ENCODE measurements at regions not wholly inside any gene's neighbourhood (a gene's known extent, or its start where the extent isn't known, plus 50 kb on each side); places are given as distances from the start of the nearest gene placed in this dataset.

DNA sequence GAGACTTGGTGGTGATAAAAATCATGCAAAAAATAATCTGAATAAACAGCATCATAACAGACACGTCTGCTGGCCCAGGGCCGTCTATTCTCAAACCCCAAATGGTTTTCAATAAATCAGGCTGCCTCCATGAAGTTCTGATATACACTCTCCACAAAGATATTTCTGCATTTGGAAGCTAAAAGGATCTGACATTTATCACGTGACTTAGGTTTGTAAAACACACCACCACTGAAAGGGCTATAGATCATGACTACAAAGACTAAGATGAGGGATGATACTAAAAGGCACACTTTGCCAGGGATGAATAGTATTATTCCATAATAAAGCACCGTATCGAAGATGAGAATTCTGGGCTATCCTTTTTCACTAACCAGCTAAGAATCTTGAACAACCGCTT, 67.6 kb upstream of the ADAMTS18 start:
- Histone ChIP-seq H4K20me1 (replicated peaks in 1 of 2; ENCODE audit: control insufficient read depth in 1 of 2, insufficient read depth in 2 of 2, low read length in 2 of 2) (no peaks in the 10 kb centered on the region), H3K23ac (ENCODE audit: insufficient read length) (no peak overlapping the region), H2BK15ac (ENCODE audit: low read length) (no peak overlapping the region), H3K9me3 (ENCODE audit: insufficient read depth in 2 of 2, low read depth in 1 of 2, low read length in 1 of 2) (no peaks in the 10 kb centered on the region), H3K79me1 (ENCODE audit: low read depth, low read length) (no peaks in the 10 kb centered on the region), H3K56ac (replicated peaks; ENCODE audit: insufficient read length, low read depth, low read length) (no peak overlapping the region), H3K36me3 (ENCODE audit: control insufficient read depth in 2 of 4, insufficient read depth in 4 of 4, low read length in 3 of 4) (no peaks in the 10 kb centered on the region), H2AFZ (ENCODE audit: low read length) (no peak overlapping the region), H3K27ac (ENCODE audit: low read depth, low read length) (no peak overlapping the region), H3K4ac (replicated peaks; ENCODE audit: insufficient read length, low read depth, low read length) (no peak overlapping the region), H4K8ac (ENCODE audit: extremely low read depth, insufficient read depth, low read length) (no peak overlapping the region), H2BK5ac (ENCODE audit: low read depth, low read length) (no peak overlapping the region), H3K27me3 (replicated peaks in 1 of 4; ENCODE audit: control insufficient read depth in 3 of 4, extremely low read depth in 1 of 4, insufficient read depth in 3 of 4, low read length in 3 of 4) (no peaks in the 10 kb centered on the region), H2BK12ac (ENCODE audit: low read depth, low read length) (no peak overlapping the region), H3K4me3 (ENCODE audit: extremely low read depth in 1 of 4, insufficient read depth in 2 of 4, low read depth in 3 of 4, low read length in 4 of 4) (no peak overlapping the region), H2BK120ac (replicated peaks; ENCODE audit: low read depth, low read length) (no peak overlapping the region), H3K4me2 (ENCODE audit: insufficient read depth in 1 of 2, low read depth in 2 of 2, low read length in 2 of 2) (no peak overlapping the region), H4K91ac (replicated peaks; ENCODE audit: insufficient read length, low read length) (no peak overlapping the region), H4K5ac (ENCODE audit: insufficient read length, low read depth, low read length) (no peak overlapping the region), H2BK20ac (ENCODE audit: low read length) (no peak overlapping the region), H3K14ac (ENCODE audit: insufficient read length) (no peak overlapping the region), H3K79me2 (ENCODE audit: control insufficient read depth in 1 of 2, insufficient read depth in 2 of 2, low read length in 2 of 2) (no peaks in the 10 kb centered on the region), H3K4me1 (replicated peaks in 1 of 4; ENCODE audit: control insufficient read depth in 3 of 4, insufficient read depth in 4 of 4, low read length in 3 of 4) (peaks cover 0 to 13% (median 1%) of the 10 kb centered on the region in 4 experiments; a peak in 2 of 7 replicates), H2AK5ac (ENCODE audit: low read depth, low read length) (no peak overlapping the region), H3K18ac (ENCODE audit: extremely low read depth, low read length) (no peak overlapping the region), H3K9ac (replicated peaks in 1 of 4; ENCODE audit: extremely low read depth in 1 of 4, low read depth in 3 of 4, low read length in 3 of 4) (no peak overlapping the region), H3K23me2 (ENCODE audit: low read depth, low read length) (no peaks in the 10 kb centered on the region)
- CTCF ChIA-PET (ENCODE audit: partially characterized antibody) = interaction anchor here (0.9 to 2.6 kb wide), 2 partner anchors 68 to 81 kb away, joined by 4 to 11 read pairs; partner anchors contain the start of gene ADAMTS18
- TF ChIP-seq E2F6 (IDR thresholded peaks at IDR 0.05) (no peak), SIX5 (IDR thresholded peaks at IDR 0.05; ENCODE audit: low read depth, low read length) (no peak), BCL11A (IDR thresholded peaks at IDR 0.05; ENCODE audit: low read depth in 2 of 2, low read length in 2 of 2) (no peak), HDAC2 (IDR thresholded peaks at IDR 0.05; ENCODE audit: borderline replicate concordance in 1 of 2, low read depth in 2 of 2, low read length in 2 of 2) (no peak), ATF3 (IDR thresholded peaks at IDR 0.05; ENCODE audit: insufficient read depth, low read depth, low read length) (no peak)
- POLR2A ChIA-PET (ENCODE audit: partially characterized antibody) = no interaction called here
- FAIRE-seq (no peak), DNase-seq (ENCODE audit: low read depth in 1 of 2, low spot score in 2 of 2) (no peak)
- 92% methylated on average over 6 of the region's 6 CpGs; no CpG with 5 or more reads in 1 of the 2 experiments for WGBS, 2 experiments (ENCODE audit: extremely low coverage in 1 of 2, insufficient coverage in 1 of 2, insufficient read length in 1 of 2, insufficient replicate concordance in 2 of 2, low coverage in 1 of 2, low lambda C conversion rate in 2 of 2, missing lambda C conversion rate in 1 of 2)

All from H1 (cell line).